ENCODE measurements at regions not wholly inside any gene's neighbourhood (a gene's known extent, or its start where the extent isn't known, plus 50 kb on each side); places are given as distances from the start of the nearest gene placed in this dataset.

DNA sequence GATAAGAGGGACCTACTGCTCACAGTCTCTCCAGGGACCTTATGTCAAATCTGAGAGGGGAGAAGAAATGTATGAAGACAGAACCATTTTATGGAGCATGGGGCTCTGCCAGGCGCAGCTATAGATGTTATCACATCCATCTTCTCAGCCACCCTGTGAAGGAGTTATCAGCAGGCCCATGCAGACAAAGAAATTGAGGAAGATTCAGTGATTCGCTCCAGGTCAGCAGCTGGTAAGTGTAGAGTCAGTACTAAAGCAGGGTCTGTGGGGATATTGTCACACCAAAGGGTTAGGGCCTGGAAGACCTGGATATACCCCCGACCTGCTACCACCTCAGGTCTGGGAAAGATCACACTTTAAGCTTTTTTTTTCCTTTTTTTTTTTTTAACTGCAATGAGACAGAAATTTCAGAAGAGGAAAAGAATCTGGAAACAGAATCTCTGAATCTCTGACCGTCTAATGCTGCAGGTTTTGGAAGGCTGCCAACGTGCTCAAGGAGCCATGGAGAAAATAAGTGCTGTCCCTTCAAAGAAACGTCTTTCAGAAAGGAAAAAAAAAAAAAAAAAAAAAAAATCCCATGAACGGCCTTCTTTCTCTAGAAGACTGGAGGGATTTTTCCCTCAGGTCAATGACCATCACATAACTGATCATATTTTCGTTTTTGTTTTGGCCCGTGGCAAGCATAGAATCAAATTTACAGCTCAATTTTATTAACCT, 73.3 kb upstream of the PLEKHG7 start:
- TF ChIP-seq CTCF (IDR thresholded peaks at IDR 0.05; ENCODE audit: low read length) (no peak), EZH2 (optimal IDR thresholded peaks at IDR 0.05; ENCODE audit: low read depth, low read length) (no peak), EZH2phosphoT487 (IDR thresholded peaks at IDR 0.05; ENCODE audit: low read length) (no peak)
